Lung (tissue), 11 donors: ENCODE measurements at regions not wholly inside any gene's neighbourhood (a gene's known extent, or its start where the extent isn't known, plus 50 kb on each side); places are given as distances from the start of the nearest gene placed in this dataset.
A peak's percentile ranks its signal among the peaks of the same experiment; 100 is the strongest.

ENCODE experiments used
- ATAC-seq: fragments of 200-7000 bp; cut with Tn5 transposase; one replicate; pipeline ENCODE4 v1.9.1; 2020; ENCODE audit warnings: moderate number of reproducible peaks; ENCODE audit not compliant: insufficient read depth, low FRiP score
- DNase-seq, 3 donors: peaks; one replicate each; pipeline ENCODE4 v3.0.0-alpha.2; 2013 to 2017
- H3K27ac ChIP-seq, 2 donors: one replicate each; pipeline ENCODE4 v1.5.1; 2013; ENCODE audit warnings: mild to moderate bottlenecking in 2 of 2, moderate library complexity in 2 of 2, control low read depth in 1 of 2, inconsistent platforms in 1 of 2, low read depth in 1 of 2, low read length in 1 of 2
- H3K27me3 ChIP-seq, 3 donors: one replicate each; pipeline ENCODE4 v1.5.1; 2013; ENCODE audit warnings: low read length in 2 of 3; ENCODE audit not compliant: control insufficient read depth in 3 of 3, insufficient read depth in 3 of 3
- H3K36me3 ChIP-seq, 4 donors: one replicate each; pipeline ENCODE4 v1.5.1; 2013; ENCODE audit warnings: low read length in 4 of 4, mild to moderate bottlenecking in 1 of 4, moderate library complexity in 1 of 4; ENCODE audit not compliant: control insufficient read depth in 4 of 4, insufficient read depth in 4 of 4
- H3K4me1 ChIP-seq, 5 donors: one replicate each; pipeline ENCODE4 v1.5.1; 2013; ENCODE audit warnings: low read length in 5 of 5, mild to moderate bottlenecking in 2 of 5, moderate library complexity in 1 of 5; ENCODE audit not compliant: control insufficient read depth in 5 of 5, insufficient read depth in 5 of 5
- H3K4me3 ChIP-seq: one replicate; pipeline ENCODE4 v1.5.1; 2013; ENCODE audit warnings: mild to moderate bottlenecking, control low read depth, moderate library complexity
- H3K9ac ChIP-seq, 2 donors: one replicate each; pipeline ENCODE4 v1.5.1; 2013; ENCODE audit warnings: low read length in 2 of 2, control low read depth in 1 of 2; ENCODE audit not compliant: insufficient read depth in 1 of 2
- H3K9me3 ChIP-seq, 4 donors: one replicate each; pipeline ENCODE4 v1.5.1; 2013; ENCODE audit warnings: low read length in 3 of 4, mild to moderate bottlenecking in 1 of 4, moderate library complexity in 1 of 4; ENCODE audit not compliant: control insufficient read depth in 4 of 4, insufficient read depth in 3 of 4
- WGBS, 2 donors: extraction: QIAGEN DNeasy Blood & Tissue Kit; methylation state at CpG; one replicate each; pipeline ENCODE4 v1.1.7; 2013; 5-methylcytosine and 5-hydroxymethylcytosine counted together
- TF ChIP-seq, protein P1 (sequence below): IDR thresholded peaks from 2 replicates; pipeline ENCODE4 v1.5.1; 2012; ENCODE audit warnings: mild to moderate bottlenecking; ENCODE audit errors: control extremely low read depth, extremely low read depth
- donor health status: control.
- donor health status: control.
- donor health status: Bipolar disorder and iron deficiency.
- donor health status: healthy.
- donor health status: DM: yes; HTN: yes; CAD: no.

DNA sequence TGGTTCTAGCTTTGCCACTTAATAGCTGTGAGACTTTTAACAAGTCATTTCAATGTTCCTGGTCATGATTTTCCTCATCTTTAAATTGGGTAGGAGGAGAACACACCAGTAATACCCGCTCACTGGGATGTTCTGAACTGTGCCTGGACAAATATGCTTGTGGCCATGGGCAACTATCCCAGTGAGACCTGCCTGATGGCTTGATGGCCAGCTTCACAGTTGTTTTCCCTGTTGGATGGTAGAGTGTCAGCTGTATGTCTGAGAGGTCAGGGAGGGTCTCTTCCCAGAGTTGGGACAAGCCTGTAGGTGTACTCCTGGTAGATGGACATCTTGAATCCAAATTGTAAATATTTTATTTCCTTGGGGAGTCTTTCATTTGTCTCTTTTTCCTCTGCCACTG is 92.5 kb upstream of the PFN2 start:
- WGBS, 2 donors, result 93 to 94% methylated on average over 1 of the region's 1 CpG
- Histone ChIP-seq H3K27me3 (no peaks in the 10 kb centered on the region), H3K36me3 (no peaks in the 10 kb centered on the region), H3K27ac (no peak overlapping the region), H3K9ac (no peak overlapping the region), H3K4me1 (peaks cover 0 to 19% (median 3%) of the 10 kb centered on the region in 5 donors), H3K4me3 (no peak overlapping the region), H3K9me3 (no peaks in the 10 kb centered on the region)
- ATAC-seq, result no peak
- TF ChIP-seq, protein P1, sequence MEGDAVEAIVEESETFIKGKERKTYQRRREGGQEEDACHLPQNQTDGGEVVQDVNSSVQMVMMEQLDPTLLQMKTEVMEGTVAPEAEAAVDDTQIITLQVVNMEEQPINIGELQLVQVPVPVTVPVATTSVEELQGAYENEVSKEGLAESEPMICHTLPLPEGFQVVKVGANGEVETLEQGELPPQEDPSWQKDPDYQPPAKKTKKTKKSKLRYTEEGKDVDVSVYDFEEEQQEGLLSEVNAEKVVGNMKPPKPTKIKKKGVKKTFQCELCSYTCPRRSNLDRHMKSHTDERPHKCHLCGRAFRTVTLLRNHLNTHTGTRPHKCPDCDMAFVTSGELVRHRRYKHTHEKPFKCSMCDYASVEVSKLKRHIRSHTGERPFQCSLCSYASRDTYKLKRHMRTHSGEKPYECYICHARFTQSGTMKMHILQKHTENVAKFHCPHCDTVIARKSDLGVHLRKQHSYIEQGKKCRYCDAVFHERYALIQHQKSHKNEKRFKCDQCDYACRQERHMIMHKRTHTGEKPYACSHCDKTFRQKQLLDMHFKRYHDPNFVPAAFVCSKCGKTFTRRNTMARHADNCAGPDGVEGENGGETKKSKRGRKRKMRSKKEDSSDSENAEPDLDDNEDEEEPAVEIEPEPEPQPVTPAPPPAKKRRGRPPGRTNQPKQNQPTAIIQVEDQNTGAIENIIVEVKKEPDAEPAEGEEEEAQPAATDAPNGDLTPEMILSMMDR, result no peak
- no peak for DNase-seq

DNA sequence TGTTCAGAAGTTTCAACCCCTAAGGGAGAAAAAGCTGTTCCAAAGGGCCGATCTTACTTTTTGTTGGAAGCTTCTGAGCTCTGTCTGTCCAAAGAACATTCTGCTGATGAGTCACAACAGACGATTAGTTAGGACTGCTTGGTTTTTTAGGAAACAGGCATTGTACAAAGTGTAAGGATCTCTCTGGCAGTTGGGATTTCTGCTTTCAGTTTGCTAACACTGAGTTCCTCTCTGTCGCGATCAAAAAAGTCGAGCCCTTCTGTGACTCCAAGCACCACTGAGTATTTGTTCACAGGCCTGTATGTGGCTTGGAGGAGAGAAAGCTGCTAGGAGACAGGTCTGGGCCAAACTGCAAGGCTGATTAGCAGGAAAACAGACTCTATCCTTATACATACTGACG is 91.8 kb upstream of the PFN2 start:
- peak overlapping the region in 1 of 2 donors; percentile 79 for H3K9ac ChIP-seq
- H3K9me3 ChIP-seq, result no peaks in the 10 kb centered on the region
- peak overlapping the region; percentile 14 to 39 for H3K27ac ChIP-seq
- ATAC-seq, result peak; percentile 34
- peaks cover 0 to 19% (median 3%) of the 10 kb centered on the region in 5 donors for H3K4me1 ChIP-seq
- no peaks in the 10 kb centered on the region for H3K36me3 ChIP-seq
- H3K4me3 ChIP-seq, result no peak overlapping the region
- no peaks in the 10 kb centered on the region for H3K27me3 ChIP-seq
- TF ChIP-seq, protein P1, result no peak
- 53 to 63% methylated on average over 6 of the region's 6 CpGs for WGBS, 2 donors
- DNase-seq, result peak; percentile 80 to 94 (median 90)

DNA sequence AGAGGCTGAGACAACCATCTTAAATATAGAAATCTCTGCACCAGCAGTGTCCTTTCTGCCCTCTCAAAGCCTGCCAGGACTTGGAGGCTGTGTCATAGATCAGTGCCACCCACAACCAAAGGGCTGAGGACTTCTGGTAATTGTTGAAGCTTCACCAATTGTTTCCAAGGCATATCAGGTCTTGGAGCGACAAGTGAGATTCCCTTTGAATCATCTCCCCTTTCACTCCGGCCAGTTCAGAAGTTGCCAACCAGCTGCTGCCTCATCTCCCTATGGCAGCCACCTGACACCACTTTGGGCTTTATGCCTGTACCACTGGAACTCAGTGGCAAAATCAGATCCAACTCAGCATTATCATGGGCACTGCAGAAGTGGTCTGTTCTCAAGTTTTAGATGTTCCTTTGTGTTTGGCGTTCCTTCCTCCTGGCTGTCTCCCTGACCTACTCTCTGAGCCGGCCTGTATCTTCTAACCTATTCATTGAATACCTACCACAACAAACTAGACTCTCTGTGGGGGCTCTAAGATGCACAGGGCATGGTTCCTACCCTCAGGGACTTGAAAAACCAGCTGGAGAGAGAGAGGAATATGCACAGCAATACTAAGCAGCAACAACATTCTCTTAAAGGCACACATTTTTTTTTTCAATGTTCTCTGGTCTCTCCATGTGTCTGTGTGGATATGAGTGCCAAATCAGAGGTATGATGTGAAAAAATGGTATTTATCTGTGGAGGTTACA is 90.8 kb upstream of the PFN2 start:
- Histone ChIP-seq H3K9ac (no peak overlapping the region), H3K27ac (peak overlapping the region in 1 of 2 donors; percentile 34), H3K9me3 (no peaks in the 10 kb centered on the region), H3K4me1 (peaks cover 0 to 19% (median 3%) of the 10 kb centered on the region in 5 donors), H3K36me3 (no peaks in the 10 kb centered on the region), H3K4me3 (no peak overlapping the region), H3K27me3 (no peaks in the 10 kb centered on the region)
- DNase-seq (no peak), ATAC-seq (no peak)
- TF ChIP-seq, protein P1, result no peak
- 85 to 90% methylated on average over 4 of the region's 4 CpGs for WGBS, 2 donors
